Tongue (tissue), 1 donor: ENCODE measurements at regions not wholly inside any gene's neighbourhood (a gene's known extent, or its start where the extent isn't known, plus 50 kb on each side); places are given as distances from the start of the nearest gene placed in this dataset.
A peak's percentile ranks its signal among the peaks of the same experiment; 100 is the strongest.
"Not testable (repeated sequence)": the region's sequence is repeated elsewhere in the genome, so short reads cannot be mapped to it uniquely, and the experiment has no call there.

Source experiments
- DNase-seq: peaks from one replicate; pipeline ENCODE4 v3.0.0-alpha.2; 2015

DNA sequence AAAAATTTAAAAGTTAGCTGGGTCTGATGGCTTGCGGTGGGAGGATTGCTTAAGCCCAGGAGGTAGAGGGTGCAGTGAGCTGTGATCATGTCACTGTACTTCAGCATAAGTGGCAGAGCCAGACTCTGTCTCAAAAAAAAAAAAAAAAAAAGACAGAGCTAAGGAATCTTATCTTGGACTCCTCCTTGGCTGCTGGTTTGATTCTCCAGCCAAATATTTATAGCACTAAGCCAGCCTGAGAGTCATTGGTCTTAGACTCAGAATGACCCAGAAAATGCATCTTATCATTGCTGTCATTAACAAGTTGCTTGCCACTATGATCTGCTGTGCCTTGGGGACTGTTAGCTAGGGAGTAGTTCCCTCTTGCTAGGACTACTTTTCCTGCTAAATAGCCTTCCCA, 164.7 kb downstream of the GNAT3 start:
- no peak for DNase-seq

DNA sequence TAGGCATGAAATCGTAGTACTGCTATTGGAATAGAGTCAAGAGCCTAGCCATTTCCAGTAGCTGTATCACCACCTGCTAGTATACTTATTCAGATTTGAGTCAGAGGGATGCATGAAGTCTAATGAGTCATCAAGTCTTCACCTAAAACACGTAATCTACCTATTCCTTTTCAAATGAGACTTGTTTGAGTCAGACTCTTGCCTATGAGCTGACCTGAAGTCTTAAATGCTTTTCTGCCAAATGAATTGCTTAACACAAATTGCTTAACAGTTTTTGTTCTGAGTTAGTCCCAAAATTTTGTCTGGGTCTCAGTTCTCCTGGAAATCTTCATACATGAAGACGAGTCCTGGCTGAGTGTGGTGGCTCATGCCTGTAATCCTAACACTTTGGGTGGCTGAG, 165.2 kb downstream of the GNAT3 start:
- DNase-seq: no peak

DNA sequence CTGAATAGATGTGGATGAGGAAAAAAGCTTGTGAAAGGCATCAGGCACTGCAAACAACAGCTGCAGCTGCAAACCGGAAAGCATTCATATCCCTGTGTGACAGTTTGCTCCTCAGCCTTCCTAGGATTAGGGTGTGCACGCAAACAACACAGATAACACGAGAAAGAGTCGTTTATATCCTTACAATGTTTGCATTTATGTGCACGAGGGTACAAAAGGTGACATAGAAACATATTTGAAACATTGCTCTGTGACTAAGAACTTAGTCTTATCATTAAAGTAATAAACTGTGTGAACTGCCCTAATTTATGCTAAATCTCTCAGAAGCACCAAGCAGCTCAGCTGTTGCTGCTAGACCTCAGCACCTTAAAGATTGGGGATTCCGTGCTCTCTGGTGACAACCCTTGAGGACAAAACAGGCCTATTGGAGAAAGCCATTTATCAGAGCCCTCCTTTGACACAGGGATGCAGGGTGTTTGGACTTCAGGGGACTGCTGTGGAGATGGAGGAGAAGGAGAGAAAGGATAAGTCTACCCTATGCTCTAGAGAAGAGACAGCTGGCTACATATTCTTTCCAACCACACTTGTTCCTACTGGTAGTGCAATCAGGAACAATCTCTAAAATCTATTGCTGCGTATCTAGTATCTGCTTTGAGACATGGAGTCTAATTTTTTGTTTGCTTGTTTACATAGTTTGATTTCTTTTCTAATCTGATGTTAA, 176.2 kb downstream of the GNAT3 start:
- peak; percentile 69 for DNase-seq

DNA sequence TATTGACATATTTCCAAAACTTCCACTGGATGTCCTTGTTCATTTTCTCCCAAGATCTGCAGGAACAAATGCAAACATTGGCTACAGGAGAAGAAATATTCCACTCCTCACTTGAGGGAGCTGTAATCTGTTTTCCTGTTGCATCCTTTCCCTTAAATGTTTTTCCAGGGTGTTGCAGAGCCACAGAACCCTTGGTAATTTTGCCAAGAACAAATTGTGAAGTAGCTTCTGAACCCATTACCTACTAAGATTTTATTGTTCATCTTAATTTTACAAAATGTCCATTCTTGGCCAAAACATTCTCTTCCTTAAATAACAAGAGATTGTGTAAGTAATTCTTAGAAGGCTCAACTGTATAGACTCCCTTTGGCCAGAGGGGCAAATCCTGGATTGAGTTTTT, 177.0 kb downstream of the GNAT3 start:
- DNase-seq: peak; percentile 16

DNA sequence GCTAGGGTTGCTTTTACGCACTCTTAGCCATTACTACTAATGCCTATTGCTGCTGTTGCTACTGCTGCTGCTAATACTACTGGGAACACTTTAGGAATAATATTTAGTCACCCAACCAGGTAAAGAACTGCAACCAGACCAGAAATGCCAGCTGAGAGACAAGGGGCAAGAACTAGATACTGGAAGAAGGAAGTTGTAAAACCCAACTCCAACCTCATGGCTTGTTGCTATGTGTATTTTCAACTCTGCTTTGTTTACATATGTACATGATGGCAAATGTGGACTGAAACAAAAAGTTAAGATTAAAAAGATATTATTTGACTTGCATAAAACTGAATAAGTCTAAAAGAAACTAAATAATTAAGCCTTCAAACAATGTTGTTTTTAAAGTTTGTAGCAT, 177.7 kb downstream of the GNAT3 start:
- no peak for DNase-seq

DNA sequence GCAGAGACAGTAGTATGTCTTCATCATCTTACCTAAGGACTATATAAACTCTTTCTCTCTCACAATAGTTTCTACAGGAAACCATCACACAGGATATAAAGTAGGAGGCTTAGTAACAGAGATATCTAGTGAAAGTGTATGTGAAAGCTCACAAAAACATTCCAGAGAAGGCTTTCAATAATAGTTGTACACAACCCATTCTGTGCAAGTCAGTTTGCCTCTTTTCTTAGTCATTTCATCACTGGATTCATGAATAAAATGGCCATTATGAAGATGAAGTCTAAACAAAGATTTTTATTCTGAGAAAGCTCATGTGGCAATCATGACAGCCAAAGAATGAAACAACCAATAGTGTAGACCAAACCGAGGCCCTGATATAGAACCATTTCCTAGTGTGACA, 178.8 kb downstream of the GNAT3 start:
- no peak for DNase-seq

DNA sequence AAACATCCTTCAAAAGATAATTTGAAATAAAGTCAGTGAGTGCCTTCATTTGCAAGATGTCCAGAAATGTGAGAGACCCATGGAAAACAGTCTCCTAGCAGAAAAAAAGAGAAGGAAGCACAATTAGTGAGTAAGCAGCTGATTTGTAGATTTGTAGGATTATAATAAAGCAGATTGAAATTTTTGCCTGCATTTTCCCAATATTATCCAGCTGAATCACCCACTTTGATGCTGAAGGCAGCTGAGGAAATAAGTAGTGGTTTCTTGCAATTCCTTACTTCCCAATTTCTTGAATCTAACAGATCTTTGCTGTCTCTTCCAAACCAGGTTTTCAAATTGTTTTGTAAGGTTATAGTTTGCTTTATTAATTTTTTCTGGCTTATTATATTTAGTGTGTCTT, 181.4 kb downstream of the GNAT3 start:
- DNase-seq: no peak

DNA sequence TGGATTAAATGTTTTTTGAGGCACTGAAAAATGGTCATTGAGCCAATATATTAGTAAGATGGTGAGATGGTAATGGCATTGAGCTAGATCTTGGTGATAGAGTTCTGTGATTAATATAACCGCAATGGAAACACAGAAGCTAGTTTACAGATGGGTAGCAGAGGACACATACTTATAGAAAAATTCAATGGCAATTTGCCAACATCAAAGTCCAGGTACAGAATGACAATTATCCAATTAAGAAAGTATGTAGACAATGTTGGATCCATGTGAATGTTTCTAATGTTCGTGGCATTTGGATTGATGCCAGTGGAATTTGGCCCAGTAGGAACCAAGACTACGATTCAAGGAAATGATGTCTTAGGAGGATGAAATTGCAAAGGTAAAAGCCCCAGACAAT, 187.8 kb downstream of the GNAT3 start:
- DNase-seq: no peak

DNA sequence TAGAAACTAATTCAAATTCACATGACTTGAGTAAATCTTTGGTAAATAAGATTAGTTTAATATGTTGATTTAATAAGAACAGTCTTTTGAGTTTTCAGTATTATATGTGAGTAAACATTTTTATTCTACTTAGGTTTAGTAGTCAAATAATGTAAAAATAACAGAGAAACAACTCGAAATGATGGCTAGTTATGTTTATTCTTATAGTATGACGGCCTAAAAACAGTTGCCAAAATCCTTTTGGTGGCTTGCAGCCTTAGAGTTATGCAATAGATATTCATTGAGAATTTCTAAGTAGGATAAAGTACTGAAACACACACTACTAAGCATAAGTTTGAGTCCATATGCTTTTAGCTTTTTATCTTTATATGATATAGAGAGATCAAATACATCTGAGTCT, 184.8 kb downstream of the GNAI1 start:
- DNase-seq: no peak

DNA sequence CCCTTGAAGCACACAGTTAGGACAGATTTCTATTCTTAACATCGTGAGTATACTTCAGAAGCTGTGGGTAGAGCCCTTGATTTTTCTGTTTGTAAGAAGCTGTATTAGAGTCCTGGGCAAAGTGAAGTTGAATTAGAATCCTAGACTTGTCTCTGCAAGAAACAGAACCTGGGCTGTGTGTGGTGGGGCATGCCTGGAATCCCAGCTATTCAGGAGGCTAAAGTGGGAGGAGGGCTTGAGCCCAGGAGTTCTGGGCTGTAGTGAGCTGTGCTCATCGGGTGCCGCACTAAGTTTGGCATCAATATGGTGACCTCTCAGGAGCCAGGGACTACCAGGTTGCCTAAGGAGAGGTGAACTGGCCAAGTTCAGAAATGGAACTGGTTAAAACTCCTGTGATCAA, 183.4 kb downstream of the GNAI1 start:
- DNase-seq: no peak

DNA sequence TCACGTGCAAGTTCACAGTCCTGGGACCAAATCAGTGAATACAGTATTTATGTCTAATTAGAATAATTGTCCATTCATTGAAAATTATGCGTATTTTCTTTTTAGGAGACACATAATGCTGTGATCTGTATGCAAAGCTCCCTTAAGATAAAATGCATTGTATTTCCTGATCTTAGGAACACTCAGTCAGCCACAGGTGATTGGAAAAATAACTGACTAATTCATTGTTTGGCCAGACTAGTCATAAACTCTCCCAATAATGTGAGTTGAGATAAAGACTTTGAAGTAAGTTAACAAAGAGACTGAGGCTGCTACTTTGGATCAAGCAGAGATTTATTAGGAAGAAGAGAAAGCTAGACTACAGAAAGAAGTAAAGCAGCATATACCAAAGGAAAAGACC, 182.2 kb downstream of the GNAI1 start:
- DNase-seq: no peak

DNA sequence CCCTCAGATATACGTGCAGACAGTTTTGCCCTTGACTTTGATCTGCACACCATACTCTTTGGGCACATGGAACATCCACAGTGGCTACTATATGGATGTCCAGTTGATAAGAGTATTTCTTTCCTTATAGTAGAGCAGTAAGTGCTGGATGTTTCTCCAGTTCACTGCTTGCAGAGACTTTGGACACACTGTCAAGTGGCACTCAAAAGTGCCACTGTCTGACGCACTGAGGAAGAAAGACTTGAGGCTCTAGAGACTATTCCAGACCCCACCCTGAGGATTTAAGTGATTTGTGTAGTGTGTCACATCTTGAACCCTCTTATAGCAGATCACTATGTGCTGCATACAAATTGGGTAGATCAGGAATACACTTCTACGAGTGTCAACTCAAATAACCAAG, 179.1 kb downstream of the GNAI1 start:
- no peak for DNase-seq

DNA sequence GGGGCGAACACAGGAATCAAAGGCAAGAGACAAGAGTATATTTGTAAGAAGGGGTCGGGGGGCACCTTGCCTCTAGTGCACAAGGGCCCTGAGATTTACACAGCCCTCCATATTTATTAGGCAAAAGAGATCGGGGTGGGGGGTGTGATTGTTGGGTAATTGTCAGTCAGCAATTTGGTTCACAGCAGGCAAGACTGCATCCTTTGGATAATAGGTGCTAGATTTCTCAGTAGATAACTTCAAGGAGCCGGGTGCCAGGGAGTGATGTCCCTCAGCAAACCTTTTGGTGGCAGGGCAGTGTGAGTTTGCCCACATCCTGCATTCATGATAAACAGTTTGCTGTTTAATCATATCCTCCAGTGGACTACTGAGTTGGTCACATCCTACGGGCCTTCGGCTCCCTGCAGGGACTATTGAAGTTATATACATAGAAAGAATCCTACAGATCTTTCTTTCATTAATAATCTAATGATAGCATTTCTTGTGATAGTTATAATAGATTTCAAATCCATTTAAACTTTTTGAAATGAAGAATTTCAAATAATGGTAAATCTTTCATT, 178.5 kb downstream of the GNAI1 start:
- DNase-seq: no peak

DNA sequence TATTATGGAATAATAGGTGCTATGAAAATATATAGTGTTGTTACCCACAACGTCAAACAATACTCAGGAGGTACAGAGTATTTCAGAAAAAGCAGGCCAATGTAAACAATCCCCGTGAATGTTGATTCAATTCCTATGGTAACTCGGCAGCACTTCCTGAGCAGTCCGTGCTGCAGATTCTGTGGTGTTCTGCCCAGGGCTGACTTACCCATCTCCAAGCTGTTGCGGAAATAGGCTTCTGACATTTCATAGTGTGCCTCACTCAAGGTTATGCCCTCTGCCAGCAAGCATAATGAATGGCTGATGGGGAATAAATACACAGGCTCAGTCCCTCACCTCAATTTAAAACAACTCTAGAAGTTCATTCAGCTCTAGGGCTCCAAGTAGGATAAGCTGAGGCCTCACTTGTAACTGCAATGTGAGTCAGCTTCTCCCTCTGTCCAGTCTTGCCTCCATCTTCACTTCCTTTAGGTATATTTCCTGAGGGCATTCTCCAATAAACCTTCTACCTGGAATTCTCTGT, 177.6 kb downstream of the GNAI1 start:
- DNase-seq: peak; percentile 70

DNA sequence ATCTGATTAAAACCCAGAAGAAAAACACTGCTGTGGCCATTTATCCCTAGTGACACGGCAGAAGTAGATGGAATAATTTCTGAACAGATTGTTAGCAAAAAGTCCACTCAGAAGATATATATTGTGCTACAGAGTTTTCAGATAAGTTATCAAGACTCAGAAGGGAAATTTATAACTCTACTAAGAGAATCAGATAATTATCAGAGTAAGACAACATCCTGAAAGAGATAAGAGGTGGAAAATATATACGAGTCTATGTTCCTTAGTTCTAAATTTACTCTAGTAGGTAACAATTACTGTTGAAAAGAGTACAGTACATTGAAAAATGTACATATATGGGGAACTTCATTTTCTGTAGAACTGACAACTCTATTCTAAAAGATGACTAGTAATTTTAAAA, 176.7 kb downstream of the GNAI1 start:
- no peak for DNase-seq

DNA sequence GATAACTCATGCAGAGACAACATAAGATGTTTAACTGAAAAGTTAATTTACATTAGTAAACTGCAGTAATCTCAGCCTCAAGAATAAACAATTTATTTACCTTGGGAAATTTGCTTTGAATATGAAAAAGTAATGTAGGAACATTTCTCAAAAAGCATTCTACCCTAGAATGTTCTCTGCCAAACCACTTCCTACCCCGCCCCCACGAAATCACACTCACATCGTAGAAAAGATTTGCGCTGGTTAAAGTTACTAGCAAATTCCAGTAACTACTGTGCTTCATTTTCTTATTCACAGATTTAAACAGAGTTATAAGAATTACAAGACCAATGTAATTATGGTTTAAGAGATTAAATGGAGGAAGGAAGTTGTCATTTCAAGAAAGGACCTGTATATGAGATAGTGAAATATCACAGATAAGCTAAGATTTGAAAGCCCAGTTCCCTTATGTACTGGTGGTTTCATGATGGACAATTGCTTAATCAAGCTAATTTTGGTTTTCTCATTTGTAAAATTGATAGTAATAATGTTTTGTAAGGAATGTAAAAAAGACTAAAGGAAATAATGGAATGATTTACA, 175.4 kb downstream of the GNAI1 start:
- DNase-seq: no peak

DNA sequence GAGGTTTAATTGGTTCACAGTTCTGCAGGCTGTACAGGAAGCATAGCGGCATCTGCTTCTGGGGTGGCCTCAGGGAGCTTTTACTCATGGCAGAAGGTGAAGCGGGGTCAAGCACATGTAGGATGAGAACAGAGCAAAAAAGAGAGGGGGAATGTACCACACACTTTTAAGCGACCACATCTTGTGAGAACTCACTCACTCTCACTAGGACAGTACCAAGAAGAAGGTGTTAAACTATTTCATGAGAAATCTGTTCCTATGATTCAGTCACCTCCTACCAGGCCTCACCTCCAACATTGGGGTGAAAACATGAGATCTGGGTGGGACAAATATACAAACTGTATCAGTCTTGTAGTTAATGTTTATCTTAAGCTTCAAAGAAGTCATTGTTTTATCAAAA, 174.7 kb downstream of the GNAI1 start:
- no peak for DNase-seq

DNA sequence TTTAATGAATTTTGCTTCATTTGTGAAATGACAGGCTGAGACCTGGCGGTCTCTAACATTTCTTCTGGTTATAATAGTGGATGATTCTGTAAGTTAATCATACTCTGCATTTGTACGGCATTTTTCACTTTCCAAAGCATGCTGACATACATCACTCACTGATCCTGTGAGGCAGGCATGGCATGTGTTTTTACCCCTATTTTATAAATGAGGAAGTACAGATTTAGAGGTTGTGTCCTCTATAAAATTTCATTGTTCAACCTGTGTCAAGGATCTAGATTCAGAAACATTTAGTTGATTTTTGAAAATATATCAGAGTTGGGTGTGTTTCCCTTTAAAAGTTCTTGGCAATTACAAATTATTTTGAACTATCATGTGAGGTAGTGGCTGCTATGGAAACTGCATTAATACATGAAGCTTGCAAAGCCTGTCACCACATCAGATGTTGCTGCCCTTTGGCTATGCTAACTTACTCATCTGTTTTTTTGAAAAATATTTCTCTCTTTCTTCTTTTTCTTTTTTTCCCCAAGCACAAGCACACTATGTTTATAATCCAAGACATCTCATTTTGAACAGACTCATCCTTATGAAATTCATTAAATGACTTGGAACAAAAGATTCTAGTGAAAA, 172.7 kb downstream of the GNAI1 start:
- peak; percentile 64 for DNase-seq

DNA sequence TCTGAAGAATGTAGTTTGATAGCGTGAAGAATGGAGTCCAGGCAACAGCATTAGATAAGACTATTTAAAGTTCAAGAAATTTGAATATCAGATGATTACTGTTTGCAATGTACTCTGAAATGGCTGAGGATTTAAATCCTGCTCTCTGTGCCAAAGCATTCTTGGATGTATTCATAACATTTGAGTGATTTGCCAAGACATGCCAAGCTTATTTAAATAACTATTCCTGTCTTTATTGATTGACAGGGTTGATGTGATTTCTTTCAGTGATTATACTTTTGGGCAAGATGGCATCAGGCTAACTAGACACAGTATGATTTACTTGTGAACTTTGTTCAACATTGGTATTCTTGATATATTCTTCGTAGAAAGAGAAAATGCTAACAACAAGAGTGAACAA, 168.7 kb downstream of the GNAI1 start:
- no peak for DNase-seq

DNA sequence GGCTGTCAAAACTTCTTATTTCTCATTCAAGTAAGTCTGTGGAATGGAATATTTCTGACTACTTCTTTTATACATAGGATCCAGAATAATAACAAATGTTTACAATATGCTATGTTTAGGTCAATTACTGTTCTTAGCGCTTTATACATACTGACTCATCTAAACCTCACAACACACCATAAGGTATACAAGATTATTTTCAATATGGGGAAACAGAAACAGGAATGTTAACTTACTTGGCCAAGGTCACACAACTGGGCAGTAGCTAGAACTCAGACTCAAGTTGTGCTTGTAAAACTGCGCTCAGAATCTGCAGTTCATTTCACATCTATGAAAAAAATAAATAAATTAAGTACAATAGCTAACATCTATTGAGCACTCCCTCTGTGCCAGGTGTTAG, 168.0 kb downstream of the GNAI1 start:
- DNase-seq: no peak

DNA sequence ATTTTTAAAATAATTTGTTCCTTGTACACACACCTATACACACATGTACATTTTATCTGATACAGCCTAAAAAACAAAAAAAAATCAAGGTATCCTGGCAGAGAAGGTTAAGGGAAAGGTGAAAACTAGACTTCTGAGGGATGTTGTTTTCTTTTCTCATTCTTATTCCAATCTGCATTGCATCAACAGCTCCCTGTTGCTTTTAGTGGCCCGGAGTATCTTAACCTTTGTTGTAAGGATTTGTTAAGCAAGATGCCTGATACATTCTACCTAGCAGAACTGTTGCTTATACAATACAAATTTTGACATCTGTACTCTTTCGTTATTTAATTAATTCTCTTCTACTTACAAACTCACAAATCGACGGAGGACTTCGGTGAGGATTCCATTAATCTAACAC, 167.4 kb downstream of the GNAI1 start:
- DNase-seq: no peak

DNA sequence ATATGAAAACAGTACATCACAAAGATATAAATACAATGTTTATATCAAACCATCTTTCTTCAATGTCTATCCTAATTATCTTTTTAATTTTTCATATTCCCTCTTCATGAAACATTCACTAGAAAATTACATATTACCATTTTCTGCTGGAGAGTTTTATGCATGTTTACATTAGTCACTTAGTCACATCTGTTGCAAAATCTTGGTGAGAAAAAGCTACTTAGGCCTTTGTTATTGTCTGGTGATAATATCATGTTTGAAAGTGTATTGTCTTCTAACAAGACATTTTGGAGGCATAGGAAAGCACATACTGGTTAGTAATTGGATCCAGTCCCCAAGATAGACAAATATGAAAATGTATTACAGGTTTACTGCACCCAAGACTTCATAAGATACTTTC, 163.6 kb downstream of the GNAI1 start:
- DNase-seq: no peak

DNA sequence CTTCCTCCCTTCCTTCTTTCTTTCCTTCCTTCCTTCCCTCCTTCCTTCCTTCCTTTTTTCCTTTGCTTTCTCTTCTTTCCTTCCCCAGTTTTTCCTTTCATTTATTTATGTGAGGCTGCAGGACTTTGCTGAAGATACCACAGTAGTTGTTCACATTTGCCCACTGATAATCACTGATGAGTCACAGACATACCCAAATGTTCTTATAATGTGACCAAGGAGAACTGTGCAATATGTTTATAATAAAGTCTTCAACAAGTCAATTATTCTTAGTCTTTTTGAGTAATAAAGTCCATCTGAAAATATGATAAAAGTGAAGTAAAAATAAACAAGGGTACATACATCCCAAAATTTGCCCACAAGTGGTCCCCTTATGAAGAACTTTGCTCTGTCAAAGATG, 159.7 kb downstream of the GNAI1 start:
- DNase-seq: no peak

DNA sequence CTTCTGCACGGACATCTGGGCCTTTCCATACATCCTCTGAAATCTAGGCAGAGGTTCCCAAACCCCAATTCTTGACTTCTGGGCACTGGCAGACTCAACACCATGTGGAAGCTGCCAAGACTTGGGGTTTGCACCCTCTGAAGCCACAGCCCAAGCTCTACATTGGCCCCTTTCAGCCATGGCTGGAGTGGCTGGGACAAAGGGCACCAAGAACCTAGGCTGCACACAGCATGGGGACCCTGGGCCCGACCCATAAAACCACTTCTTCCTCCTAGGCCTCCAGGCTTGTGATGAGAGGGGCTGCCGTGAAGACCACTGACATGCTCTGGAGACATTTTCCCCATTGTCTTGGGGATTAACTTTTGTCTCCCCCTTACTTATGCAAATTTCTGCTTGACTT, 158.0 kb downstream of the GNAI1 start:
- not testable (repeated sequence) for DNase-seq
